ENCODE measurements at regions not wholly inside any gene's neighbourhood (a gene's known extent, or its start where the extent isn't known, plus 50 kb on each side); places are given as distances from the start of the nearest gene placed in this dataset.

DNA sequence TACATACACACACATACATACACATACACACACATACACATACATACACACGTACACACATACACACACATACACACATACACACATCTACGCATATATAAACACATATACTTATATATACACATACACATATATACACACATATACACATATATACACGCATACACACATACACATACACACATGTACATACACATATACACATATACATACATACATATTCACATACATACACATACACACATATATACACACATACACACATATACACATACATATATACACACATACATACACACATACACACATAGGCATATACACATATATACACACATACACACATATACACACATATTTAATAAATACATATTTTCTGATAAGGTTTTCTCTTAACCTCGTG is 324.0 kb downstream of the RPS6KC1 start:
- DNase-seq = no peak

- no peak for DNase-seq
Measured at GRCh38 chr1:213376862-213377372, 325.9 kb downstream of the RPS6KC1 start.

DNA sequence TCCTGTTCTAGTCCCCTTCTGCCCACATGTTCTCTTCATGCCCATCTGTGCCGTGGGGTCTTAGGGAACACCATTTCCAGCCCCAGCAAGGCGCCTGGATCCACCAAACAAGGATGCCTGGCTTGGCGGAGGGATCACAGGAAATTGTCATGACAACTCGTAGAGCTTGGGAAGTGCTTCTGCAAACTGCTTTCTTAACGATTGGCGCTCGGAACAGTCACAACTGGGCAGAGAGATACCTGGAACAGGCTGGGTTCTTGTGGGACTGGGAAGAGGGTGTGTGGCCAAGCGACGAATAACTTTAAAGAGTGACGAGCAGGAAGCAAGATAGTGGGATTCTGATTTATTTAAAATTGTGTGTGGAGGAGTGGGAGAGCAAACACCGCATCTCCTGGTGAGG is 329.8 kb downstream of the RPS6KC1 start:
- DNase-seq = no peak

GRCh38 chr1:213381572-213382084 is 330.6 kb downstream of the RPS6KC1 start:
- peak; percentile 27 for DNase-seq

DNA sequence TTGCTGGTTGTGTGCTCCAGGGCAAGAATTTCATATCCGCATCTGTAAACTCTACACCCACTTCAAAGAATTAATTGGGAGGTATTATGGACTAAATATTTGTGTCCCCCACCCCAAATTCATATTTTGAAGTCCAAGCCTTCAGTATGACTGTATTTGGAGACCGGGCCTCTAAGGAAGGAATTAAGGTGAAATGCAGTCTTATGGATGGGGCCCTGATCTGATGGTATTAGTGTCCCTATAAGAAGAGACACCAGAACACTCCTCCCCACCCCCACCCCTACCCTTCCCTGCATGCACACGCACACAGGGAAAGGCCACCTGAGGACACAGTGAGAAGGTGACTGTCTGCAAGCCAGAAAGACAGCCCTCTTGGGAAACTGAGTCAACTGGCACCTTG is 332.4 kb downstream of the RPS6KC1 start:
- DNase-seq = no peak

DNA sequence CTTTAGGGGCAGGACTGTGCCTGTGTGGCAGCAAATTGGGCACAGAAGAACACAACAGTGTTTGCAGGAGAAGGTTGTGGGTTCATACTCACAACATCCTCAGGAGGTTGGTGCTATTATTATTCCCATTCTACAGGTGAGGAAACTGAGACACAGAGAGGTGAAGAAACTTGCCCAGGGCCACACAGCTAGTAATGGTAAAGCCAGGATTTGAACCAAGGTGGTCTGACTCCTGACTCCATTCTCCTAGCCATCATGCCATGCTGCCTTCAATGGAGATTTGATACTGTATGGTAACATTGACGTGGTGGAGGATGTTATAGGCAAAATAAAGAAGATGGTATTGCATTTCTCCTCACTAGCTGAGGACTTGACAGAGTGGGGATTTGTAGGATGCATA is 334.2 kb downstream of the RPS6KC1 start:
- DNase-seq = no peak

- peak; percentile 61 for DNase-seq
Measured at GRCh38 chr1:213385806-213386324, 334.8 kb downstream of the RPS6KC1 start.

GRCh38 chr1:213387380-213388015 is 336.5 kb downstream of the RPS6KC1 start:
- DNase-seq = no peak

DNA sequence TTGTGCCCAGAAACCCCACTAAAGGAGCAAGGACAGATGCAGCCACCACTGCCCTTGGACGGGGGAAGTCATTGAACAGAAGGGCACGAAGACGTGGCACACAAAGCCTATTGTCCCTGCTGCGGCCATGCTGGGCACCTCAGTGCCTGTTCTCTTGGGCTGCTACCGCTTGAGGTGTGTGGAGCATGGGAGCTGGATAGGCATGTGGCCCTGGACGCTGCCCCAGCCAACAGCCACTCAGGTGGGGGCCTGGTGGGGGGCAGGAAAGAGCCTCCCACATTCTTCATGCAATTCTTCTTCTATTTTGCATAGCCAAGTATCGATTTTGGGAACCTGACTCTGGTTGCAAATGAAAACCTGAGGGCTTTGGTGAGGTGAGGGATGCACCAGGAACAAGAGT is 337.2 kb downstream of the RPS6KC1 start:
- no peak for DNase-seq

DNA sequence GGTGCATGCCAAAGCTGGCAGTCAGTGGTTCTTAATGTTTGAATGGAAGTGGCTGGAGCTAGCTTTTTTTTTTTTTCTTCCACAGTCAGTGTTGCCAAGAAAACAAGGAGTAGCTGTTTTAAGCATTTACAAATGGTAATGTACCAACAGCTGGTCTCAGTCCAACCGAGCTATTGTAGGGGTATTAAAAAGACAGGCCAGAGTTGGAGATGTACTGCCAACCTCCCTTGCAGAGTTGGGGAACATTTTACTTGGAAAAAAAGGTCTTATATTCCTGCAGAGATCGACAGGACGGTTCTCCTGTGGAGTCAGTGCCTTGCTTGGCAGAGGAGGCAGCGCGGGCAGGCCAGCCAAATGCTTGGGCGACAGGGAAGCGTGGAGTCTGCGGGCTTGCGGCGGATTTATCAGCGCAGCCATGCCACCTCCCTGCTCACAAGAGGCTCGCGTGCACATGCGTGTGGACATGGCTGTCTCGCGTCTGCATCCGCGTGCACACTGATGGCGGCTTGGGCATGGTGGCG is 338.1 kb downstream of the RPS6KC1 start:
- DNase-seq = no peak

- DNase-seq = no peak
Measured at GRCh38 chr1:213391445-213391844, 340.4 kb downstream of the RPS6KC1 start.

GRCh38 chr1:213393860-213394259 is 342.8 kb downstream of the RPS6KC1 start:
- no peak for DNase-seq

DNA sequence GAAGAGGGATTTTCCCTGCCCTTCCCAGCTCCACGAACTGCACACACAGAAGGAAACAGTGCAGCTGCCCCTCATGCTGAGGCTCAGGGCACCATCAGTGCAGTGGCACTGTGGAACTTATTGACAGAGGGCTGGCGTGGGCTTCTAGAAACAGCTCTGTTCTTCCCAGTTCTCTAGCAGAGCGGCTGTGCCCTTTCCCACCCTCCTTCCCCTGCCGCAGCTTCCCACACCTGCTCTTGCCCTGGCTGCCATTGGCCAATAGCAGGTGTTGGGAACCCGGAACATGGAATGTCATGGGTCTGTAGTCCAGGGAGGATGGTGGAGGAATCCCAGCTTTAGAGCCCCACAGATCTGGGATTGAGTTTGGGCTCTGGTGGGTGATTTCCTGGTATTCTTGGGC is 343.8 kb downstream of the RPS6KC1 start:
- DNase-seq = no peak

DNA sequence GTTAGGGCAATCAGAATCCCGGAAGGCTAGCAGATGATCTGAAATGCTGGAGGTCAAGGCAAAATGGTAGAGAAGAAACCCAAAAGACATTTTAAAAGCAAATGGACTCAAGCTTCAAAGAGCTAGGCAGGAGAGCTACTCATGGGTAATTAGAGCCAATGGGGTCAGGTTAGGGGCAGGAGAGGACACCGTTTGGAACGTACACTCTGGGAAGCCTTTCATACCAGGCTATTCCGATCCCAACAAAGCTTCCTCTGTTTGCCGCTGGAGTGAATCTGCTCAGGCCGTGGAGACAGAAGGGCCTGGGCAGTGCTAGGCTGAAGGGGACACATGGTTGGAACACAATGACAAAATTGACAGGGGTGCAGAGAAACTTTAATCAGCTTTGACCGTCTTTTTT is 346.6 kb downstream of the RPS6KC1 start:
- DNase-seq = no peak

GRCh38 chr1:213399695-213400094 is 348.7 kb downstream of the RPS6KC1 start:
- no peak for DNase-seq

- DNase-seq = no peak
Measured at GRCh38 chr1:213409208-213409631, 358.2 kb downstream of the RPS6KC1 start.

- DNase-seq = no peak
Measured at GRCh38 chr1:213409971-213410370, 358.9 kb downstream of the RPS6KC1 start.

- no peak for DNase-seq
Measured at GRCh38 chr1:213414346-213414745, 363.3 kb downstream of the RPS6KC1 start.

GRCh38 chr1:213414911-213415310 is 363.9 kb downstream of the RPS6KC1 start:
- DNase-seq = no peak

DNA sequence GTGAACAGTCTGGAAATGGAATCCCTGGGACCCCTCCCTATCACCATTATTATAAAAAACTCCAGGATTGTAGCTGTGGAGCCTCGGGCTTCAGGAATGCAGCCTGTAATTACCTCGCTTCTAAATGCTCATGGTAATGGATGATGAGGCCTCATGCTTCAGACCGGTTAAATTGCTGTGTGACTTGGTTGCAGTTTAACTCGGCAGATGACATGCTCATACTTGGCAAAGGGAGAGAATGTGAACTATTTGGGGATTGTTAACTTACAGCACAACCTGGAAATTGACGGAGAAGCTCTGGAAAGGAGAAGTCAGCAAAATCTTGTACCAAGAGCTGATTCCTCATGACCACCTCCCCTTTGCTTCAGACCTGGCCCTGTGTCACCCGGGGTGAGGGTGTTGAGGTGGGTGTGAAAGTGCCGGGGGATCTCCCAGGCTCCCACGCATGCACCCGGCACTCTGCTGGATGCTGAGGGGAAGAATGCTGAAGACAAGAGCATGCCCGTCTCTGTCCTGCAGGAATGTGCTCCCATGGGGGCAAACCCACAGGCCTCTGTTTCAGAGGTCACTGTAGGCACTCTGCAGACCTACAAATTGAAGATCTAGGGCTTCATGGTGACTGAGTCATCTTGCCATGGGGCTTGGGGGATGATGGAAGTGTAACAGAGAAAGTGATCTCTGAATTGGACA is 364.8 kb downstream of the RPS6KC1 start:
- DNase-seq = no peak

GRCh38 chr1:213416461-213417224 is 365.6 kb downstream of the RPS6KC1 start:
- DNase-seq = no peak

- no peak for DNase-seq
Measured at GRCh38 chr1:213417225-213417820, 366.3 kb downstream of the RPS6KC1 start.

- no peak for DNase-seq
Measured at GRCh38 chr1:213417846-213418245, 366.8 kb downstream of the RPS6KC1 start.
